ENCODE measurements at regions not wholly inside any gene's neighbourhood (a gene's known extent, or its start where the extent isn't known, plus 50 kb on each side); places are given as distances from the start of the nearest gene placed in this dataset.

- in situ Hi-C loops (cut with HindIII; ENCODE audit: extremely low pct_ligation_motif_present, low pct_unique_long_range_greater_than_20kb) (no loop called here), intact Hi-C loops (cut with micrococcal nuclease; ENCODE audit: unreplicated experiment) (no loop called here)
- Histone ChIP-seq H3K9me3 (ENCODE audit: low read length) (no peaks in the 10 kb centered on the region), H3K36me3 (replicated peaks in 1 of 2; ENCODE audit: control insufficient read depth in 1 of 2, insufficient read depth in 2 of 2, low read length in 2 of 2) (no peaks in the 10 kb centered on the region), H3K4me3 (replicated peaks in 1 of 3; ENCODE audit: insufficient read depth in 1 of 3, low read depth in 2 of 3, low read length in 3 of 3) (no peak overlapping the region), H3K4me1 (ENCODE audit: insufficient read depth, low read length) (no peaks in the 10 kb centered on the region), H3K27ac (ENCODE audit: extremely low read length, insufficient read depth, low read length) (no peak overlapping the region), H3K9ac (ENCODE audit: insufficient read depth, low read depth, low read length) (no peak overlapping the region), H2AFZ (ENCODE audit: low read length) (no peak overlapping the region), H3K4me2 (ENCODE audit: low read depth, low read length) (no peak overlapping the region), H3K79me2 (ENCODE audit: insufficient read depth, low read length) (no peaks in the 10 kb centered on the region), H3K27me3 (ENCODE audit: control insufficient read depth in 1 of 2, insufficient read depth in 2 of 2, low read length in 2 of 2) (no peaks in the 10 kb centered on the region), H4K20me1 (ENCODE audit: insufficient read depth, low read length) (no peaks in the 10 kb centered on the region)
- no peak for DNase-seq (ENCODE audit: low spot score)
- no TSS peak for BruUV-seq (replicated peaks)
- ATAC-seq: no peak
- TF ChIP-seq ZNF430 (CRISPR knock-in tag; IDR thresholded peaks at IDR 0.05): no peak
- TF ChIP-seq, protein P1, sequence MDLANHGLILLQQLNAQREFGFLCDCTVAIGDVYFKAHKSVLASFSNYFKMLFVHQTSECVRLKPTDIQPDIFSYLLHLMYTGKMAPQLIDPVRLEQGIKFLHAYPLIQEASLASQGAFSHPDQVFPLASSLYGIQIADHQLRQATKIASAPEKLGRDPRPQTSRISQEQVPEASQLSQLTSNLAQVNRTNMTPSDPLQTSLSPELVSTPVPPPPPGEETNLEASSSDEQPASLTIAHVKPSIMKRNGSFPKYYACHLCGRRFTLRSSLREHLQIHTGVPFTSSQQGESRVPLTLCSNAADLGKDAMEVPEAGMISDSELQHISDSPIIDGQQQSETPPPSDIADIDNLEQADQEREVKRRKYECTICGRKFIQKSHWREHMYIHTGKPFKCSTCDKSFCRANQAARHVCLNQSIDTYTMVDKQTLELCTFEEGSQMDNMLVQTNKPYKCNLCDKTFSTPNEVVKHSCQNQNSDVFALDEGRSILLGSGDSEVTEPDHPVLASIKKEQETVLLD (CRISPR knock-in tag; IDR thresholded peaks at IDR 0.05; ENCODE audit: low read depth): no peak
- no peak for TF ChIP-seq ZNF556 (CRISPR knock-in tag; IDR thresholded peaks at IDR 0.05; ENCODE audit: borderline replicate concordance)
- no peak for TF ChIP-seq ZNF660 (CRISPR knock-in tag; IDR thresholded peaks at IDR 0.05; ENCODE audit: borderline replicate concordance, low read depth)
- TF ChIP-seq ZNF33A (CRISPR knock-in tag; IDR thresholded peaks at IDR 0.05; ENCODE audit: borderline replicate concordance): no peak
- no peak for TF ChIP-seq IRX3 (CRISPR knock-in tag; IDR thresholded peaks at IDR 0.05; ENCODE audit: borderline replicate concordance, low read depth)
- TF ChIP-seq MEIS2 (CRISPR knock-in tag; IDR thresholded peaks at IDR 0.05): no peak
- no peak for TF ChIP-seq ADNP (CRISPR knock-in tag; IDR thresholded peaks at IDR 0.05)
- no peak for TF ChIP-seq HES4 (CRISPR knock-in tag; IDR thresholded peaks at IDR 0.05; ENCODE audit: borderline replicate concordance)
- TF ChIP-seq MAFF (IDR thresholded peaks at IDR 0.05; ENCODE audit: low read depth, low read length): no peak
- no peak for TF ChIP-seq CBX1 (IDR thresholded peaks at IDR 0.05; ENCODE audit: low read depth)
- TF ChIP-seq SIX1 (CRISPR knock-in tag; IDR thresholded peaks at IDR 0.05; ENCODE audit: borderline replicate concordance): no peak
- TF ChIP-seq ZNF781 (CRISPR knock-in tag; IDR thresholded peaks at IDR 0.05; ENCODE audit: borderline replicate concordance, not compliant biosample characterization): no peak
- TF ChIP-seq FOXM1 (CRISPR knock-in tag; IDR thresholded peaks at IDR 0.05): no peak
- TF ChIP-seq, protein P2, sequence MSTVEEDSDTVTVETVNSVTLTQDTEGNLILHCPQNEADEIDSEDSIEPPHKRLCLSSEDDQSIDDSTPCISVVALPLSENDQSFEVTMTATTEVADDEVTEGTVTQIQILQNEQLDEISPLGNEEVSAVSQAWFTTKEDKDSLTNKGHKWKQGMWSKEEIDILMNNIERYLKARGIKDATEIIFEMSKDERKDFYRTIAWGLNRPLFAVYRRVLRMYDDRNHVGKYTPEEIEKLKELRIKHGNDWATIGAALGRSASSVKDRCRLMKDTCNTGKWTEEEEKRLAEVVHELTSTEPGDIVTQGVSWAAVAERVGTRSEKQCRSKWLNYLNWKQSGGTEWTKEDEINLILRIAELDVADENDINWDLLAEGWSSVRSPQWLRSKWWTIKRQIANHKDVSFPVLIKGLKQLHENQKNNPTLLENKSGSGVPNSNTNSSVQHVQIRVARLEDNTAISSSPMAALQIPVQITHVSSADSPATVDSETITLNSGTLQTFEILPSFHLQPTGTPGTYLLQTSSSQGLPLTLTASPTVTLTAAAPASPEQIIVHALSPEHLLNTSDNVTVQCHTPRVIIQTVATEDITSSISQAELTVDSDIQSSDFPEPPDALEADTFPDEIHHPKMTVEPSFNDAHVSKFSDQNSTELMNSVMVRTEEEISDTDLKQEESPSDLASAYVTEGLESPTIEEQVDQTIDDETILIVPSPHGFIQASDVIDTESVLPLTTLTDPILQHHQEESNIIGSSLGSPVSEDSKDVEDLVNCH (CRISPR knock-in tag; IDR thresholded peaks at IDR 0.05): no peak
- no peak for TF ChIP-seq TARDBP (CRISPR knock-in tag; IDR thresholded peaks at IDR 0.05)
- WGBS (ENCODE audit: low lambda C conversion rate): 13% methylated on average over 2 of the region's 2 CpGs
- POLR2A ChIA-PET: no interaction called here
- CTCF ChIA-PET (ENCODE audit: low intra/inter-chr PET ratio, low total read pairs): no interaction called here
- no peak for FAIRE-seq
Observed at GRCh38 chr3:25964141-25964540, 174.3 kb downstream of the OXSM start.

Measured in HepG2 (cell line).